HepG2 (cell line): ENCODE measurements at regions not wholly inside any gene's neighbourhood (a gene's known extent, or its start where the extent isn't known, plus 50 kb on each side); places are given as distances from the start of the nearest gene placed in this dataset.

Experiments used
- ATAC-seq: fragments of 200-7000 bp; cut with Tn5 transposase; 3 replicates; pipeline ENCODE4 v1.9.1; 2020; ENCODE audit warnings: mild to moderate bottlenecking, moderate library complexity
- BruUV-seq: library from RNA; stranded (reverse); fragments of 400-500 nt; replicated peaks from 2 replicates; lab custom pipeline; 2021; lab: Mats Ljungman, UMichigan
- CTCF ChIA-PET: fragments of 300-600 bp; formaldehyde crosslinking; extraction: SDS; loops from one replicate; lab custom pipeline; 2021; ENCODE audit warnings: low total read pairs, inconsistent platforms, low intra/inter-chr PET ratio; lab: Yijun Ruan, JAX
- POLR2A ChIA-PET: fragments of 350-600 bp; sonication (Branson Sonifier 250); formaldehyde crosslinking; loops from one replicate; lab custom pipeline; 2020; ENCODE audit warnings: antibody characterized with exemption, inconsistent platforms; lab: Yijun Ruan, JAX
- DNase-seq: peaks from one replicate; pipeline ENCODE4 v3.0.0-alpha.2; 2015; ENCODE audit warnings: low spot score
- FAIRE-seq: peaks from 3 replicates; lab custom pipeline; 2011; peaks lifted over from hg19 to GRCh38; lab: Jason Lieb, UNC
- H2AFZ ChIP-seq: one replicate; pipeline ENCODE4 v1.6.1; 2011; ENCODE audit warnings: low read length, inconsistent platforms
- H3K27ac ChIP-seq: fragments of 300-600 bp; 3 replicates; pipeline ENCODE4 v1.8.0; 2011; ENCODE audit warnings: mixed run types, mild to moderate bottlenecking, mixed read lengths, low read length, inconsistent platforms; ENCODE audit not compliant: insufficient read depth; ENCODE audit errors: extremely low read length
- H3K27me3 ChIP-seq, 2 experiments: fragments of 200-600 bp in 1 of 2; 2 replicates in 1 of 2; 3 replicates in 1 of 2; pipeline versions ENCODE4 v1.6.0 to v1.8.0; 2011; ENCODE audit warnings: low read length in 2 of 2, mild to moderate bottlenecking in 2 of 2, moderate library complexity in 2 of 2, inconsistent platforms in 1 of 2; ENCODE audit not compliant: insufficient read depth in 2 of 2, control insufficient read depth in 1 of 2
- H3K36me3 ChIP-seq, 2 experiments: fragments of 200-600 bp in 1 of 2; replicated peaks in 1 of 2; 2 replicates in 1 of 2; 3 replicates in 1 of 2; pipeline versions ENCODE4 v1.5.1 to v1.8.0; 2011; ENCODE audit warnings: low read length in 2 of 2, inconsistent platforms in 1 of 2; ENCODE audit not compliant: insufficient read depth in 2 of 2, control insufficient read depth in 1 of 2
- H3K4me1 ChIP-seq: 2 replicates; pipeline ENCODE4 v1.5.1; 2012; ENCODE audit warnings: low read length, inconsistent platforms; ENCODE audit not compliant: insufficient read depth
- H3K4me2 ChIP-seq: 2 replicates; pipeline ENCODE4 v1.6.0; 2011; ENCODE audit warnings: low read depth, low read length, inconsistent platforms
- H3K4me3 ChIP-seq, 3 experiments: fragments of 200-600 bp in 1 of 3; sonication (generic), shearing (Covaris generic) in 1 of 3; replicated peaks in 1 of 3; 2 replicates each; pipeline ENCODE4 v1.5.1; 2011 to 2016; ENCODE audit warnings: low read length in 3 of 3, inconsistent platforms in 2 of 3, low read depth in 2 of 3, mild to moderate bottlenecking in 2 of 3, control low read depth in 1 of 3, mixed read lengths in 1 of 3; ENCODE audit not compliant: insufficient read depth in 1 of 3
- H3K79me2 ChIP-seq: one replicate; pipeline ENCODE4 v1.6.1; 2011; ENCODE audit warnings: low read length, inconsistent platforms; ENCODE audit not compliant: insufficient read depth
- H3K9ac ChIP-seq: 2 replicates; pipeline ENCODE4 v1.6.0; 2011; ENCODE audit warnings: mild to moderate bottlenecking, low read depth, low read length, inconsistent platforms; ENCODE audit not compliant: insufficient read depth
- H3K9me3 ChIP-seq: 2 replicates; pipeline ENCODE4 v1.5.1; 2012; ENCODE audit warnings: mild to moderate bottlenecking, low read length
- H4K20me1 ChIP-seq: 2 replicates; pipeline ENCODE4 v1.6.0; 2011; ENCODE audit warnings: inconsistent platforms, mild to moderate bottlenecking, low read length, moderate library complexity; ENCODE audit not compliant: insufficient read depth
- REL ChIP-seq: sonication (generic); formaldehyde crosslinking; conservative IDR thresholded peaks from 2 replicates; pipeline ENCODE4 v1.8.0; 2022; ENCODE audit warnings: mild to moderate bottlenecking, missing genetic modification reagents, moderate library complexity
- USF2 ChIP-seq, 2 experiments: sonication (generic) in 1 of 2; formaldehyde crosslinking in 1 of 2; IDR thresholded peaks; 2 replicates each; pipeline versions ENCODE4 v1.5.1 to v1.6.1; 2011 to 2020; ENCODE audit warnings: borderline replicate concordance in 1 of 2, low read depth in 1 of 2, low read length in 1 of 2, mild to moderate bottlenecking in 1 of 2, missing genetic modification reagents in 1 of 2, moderate library complexity in 1 of 2
- WGBS: methylation state at CpG from one replicate; pipeline ENCODE4 v1.1.6; 2017; ENCODE audit warnings: low lambda C conversion rate; 5-methylcytosine and 5-hydroxymethylcytosine counted together
- in situ Hi-C: cut with HindIII; loops from 2 replicates; pipeline ENCODE4 v1.10.0; 2017; ENCODE audit warnings: low pct_unique_long_range_greater_than_20kb; ENCODE audit not compliant: extremely low pct_ligation_motif_present
- intact Hi-C: fragments of 100-400 bp; cut with micrococcal nuclease; formaldehyde crosslinking; loops from one replicate; pipeline ENCODE4 v1.10.0; 2022; ENCODE audit not compliant: unreplicated experiment
- TF ChIP-seq, protein P1 (sequence below): sonication (generic); formaldehyde crosslinking; IDR thresholded peaks from 2 replicates; pipeline ENCODE4 v1.5.0; 2020; ENCODE audit warnings: missing genetic modification reagents
- TF ChIP-seq, protein P2 (sequence below): sonication (generic); formaldehyde crosslinking; IDR thresholded peaks from 2 replicates; pipeline ENCODE4 v1.5.1; 2020; ENCODE audit warnings: missing genetic modification reagents, mild to moderate bottlenecking, borderline replicate concordance

DNA sequence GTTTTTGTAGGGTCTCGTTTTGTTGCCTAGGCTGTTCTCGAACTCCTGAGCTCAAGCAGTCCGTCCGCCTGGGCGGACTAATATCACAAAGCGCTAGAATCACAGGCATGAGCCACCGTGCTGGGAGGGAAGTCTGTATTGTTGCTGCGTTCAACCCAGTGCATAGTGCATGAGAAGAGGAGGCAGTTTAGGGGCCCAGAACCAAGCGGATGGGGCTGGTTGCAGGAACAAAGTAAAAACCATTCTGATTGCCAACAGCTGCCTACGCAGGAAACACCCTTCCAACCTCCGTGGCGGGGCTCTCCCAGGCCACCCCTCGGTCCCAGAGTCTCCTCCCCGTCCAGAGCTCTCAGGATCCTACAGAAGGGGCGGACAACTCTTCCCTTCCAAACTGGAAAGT is 87.1 kb downstream of the ANXA2R start (continued):
- TF ChIP-seq USF2 (IDR thresholded peaks at IDR 0.05; ENCODE audit: low read depth, low read length) (no peak), USF2 (CRISPR knock-in tag; IDR thresholded peaks at IDR 0.05; ENCODE audit: borderline replicate concordance) (no peak), REL (CRISPR knock-in tag) (no peak)
- TF ChIP-seq, protein P1, sequence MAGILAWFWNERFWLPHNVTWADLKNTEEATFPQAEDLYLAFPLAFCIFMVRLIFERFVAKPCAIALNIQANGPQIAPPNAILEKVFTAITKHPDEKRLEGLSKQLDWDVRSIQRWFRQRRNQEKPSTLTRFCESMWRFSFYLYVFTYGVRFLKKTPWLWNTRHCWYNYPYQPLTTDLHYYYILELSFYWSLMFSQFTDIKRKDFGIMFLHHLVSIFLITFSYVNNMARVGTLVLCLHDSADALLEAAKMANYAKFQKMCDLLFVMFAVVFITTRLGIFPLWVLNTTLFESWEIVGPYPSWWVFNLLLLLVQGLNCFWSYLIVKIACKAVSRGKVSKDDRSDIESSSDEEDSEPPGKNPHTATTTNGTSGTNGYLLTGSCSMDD (CRISPR knock-in tag), result no peak

GRCh38 chr5:42952578-42952974 is 87.5 kb downstream of the ANXA2R start:
- WGBS, result 67% methylated on average over 12 of the region's 12 CpGs
- Histone ChIP-seq H3K27ac (no peak overlapping the region), H3K9ac (no peak overlapping the region), H3K79me2 (no peaks in the 10 kb centered on the region), H3K4me1 (no peaks in the 10 kb centered on the region), H3K4me2 (no peak overlapping the region), H3K4me3 (no peak overlapping the region), H4K20me1 (no peaks in the 10 kb centered on the region), H3K27me3 (peaks cover 3 to 7% of the 10 kb centered on the region in 2 experiments; a peak in 3 of 5 replicates), H3K9me3 (no peaks in the 10 kb centered on the region), H3K36me3 (no peaks in the 10 kb centered on the region), H2AFZ (no peak overlapping the region)
- CTCF ChIA-PET, result no interaction called here
- DNase-seq, result no peak
- intact Hi-C loops (no loop called here), in situ Hi-C loops (no loop called here)
- BruUV-seq, result no TSS peak
- TF ChIP-seq, protein P2, sequence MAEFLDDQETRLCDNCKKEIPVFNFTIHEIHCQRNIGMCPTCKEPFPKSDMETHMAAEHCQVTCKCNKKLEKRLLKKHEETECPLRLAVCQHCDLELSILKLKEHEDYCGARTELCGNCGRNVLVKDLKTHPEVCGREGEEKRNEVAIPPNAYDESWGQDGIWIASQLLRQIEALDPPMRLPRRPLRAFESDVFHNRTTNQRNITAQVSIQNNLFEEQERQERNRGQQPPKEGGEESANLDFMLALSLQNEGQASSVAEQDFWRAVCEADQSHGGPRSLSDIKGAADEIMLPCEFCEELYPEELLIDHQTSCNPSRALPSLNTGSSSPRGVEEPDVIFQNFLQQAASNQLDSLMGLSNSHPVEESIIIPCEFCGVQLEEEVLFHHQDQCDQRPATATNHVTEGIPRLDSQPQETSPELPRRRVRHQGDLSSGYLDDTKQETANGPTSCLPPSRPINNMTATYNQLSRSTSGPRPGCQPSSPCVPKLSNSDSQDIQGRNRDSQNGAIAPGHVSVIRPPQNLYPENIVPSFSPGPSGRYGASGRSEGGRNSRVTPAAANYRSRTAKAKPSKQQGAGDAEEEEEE (CRISPR knock-in tag), result no peak
- no peak for FAIRE-seq
- POLR2A ChIA-PET, result no interaction called here
- ATAC-seq, result no peak
